HCT116 (cell line): ENCODE measurements at regions not wholly inside any gene's neighbourhood (a gene's known extent, or its start where the extent isn't known, plus 50 kb on each side); places are given as distances from the start of the nearest gene placed in this dataset.

Source experiments
- ATAC-seq: fragments of 200-7000 bp; cut with Tn5 transposase; 2 replicates; pipeline ENCODE4 v1.9.1; 2020; ENCODE audit warnings: mild to moderate bottlenecking, moderate library complexity
- BruUV-seq: library from RNA; stranded (reverse); fragments of 400-500 nt; replicated peaks from 2 replicates; lab custom pipeline; 2021; lab: Mats Ljungman, UMichigan
- CTCF ChIA-PET: fragments of 300-600 bp; sonication (Branson Sonifier 250); formaldehyde crosslinking; loops from one replicate; lab custom pipeline; 2021; ENCODE audit warnings: antibody characterized with exemption; lab: Charles Lee
- POLR2A ChIA-PET: fragments of 300-600, 350-600 bp; sonication (Branson Sonifier 250); formaldehyde crosslinking; loops from one replicate; lab custom pipeline; 2021; ENCODE audit warnings: antibody characterized with exemption; lab: Charles Lee
- RAD21 ChIA-PET, 2 experiments: fragments of 300-600 bp; sonication (Branson Sonifier 250); formaldehyde crosslinking; loops; one replicate each; lab custom pipeline; 2023; ENCODE audit warnings: low total read pairs in 2 of 2; ENCODE audit not compliant: uncharacterized antibody in 2 of 2, unreplicated experiment in 2 of 2, low non-redundant PET in 1 of 2; lab: Charles Lee
- DNase-seq: peaks from one replicate; pipeline ENCODE4 v3.0.0-alpha.2; 2010; ENCODE audit warnings: low read depth, low spot score
- H2AFZ ChIP-seq: fragments of 200-600 bp; shearing (Covaris generic), sonication (generic); 2 replicates; pipeline ENCODE4 v1.6.1; 2017; ENCODE audit warnings: low read depth, mixed run types, mixed read lengths, antibody characterized with exemption, low read length; ENCODE audit not compliant: poor library complexity, severe bottlenecking
- H3K27ac ChIP-seq: 2 replicates; pipeline ENCODE4 v1.5.1; 2012; ENCODE audit warnings: low read depth, low read length
- H3K27me3 ChIP-seq: fragments of 200-600 bp; sonication (generic); 2 replicates; pipeline ENCODE4 v1.6.1; 2016; ENCODE audit warnings: mixed run types, low read length, mixed read lengths; ENCODE audit not compliant: insufficient read depth
- H3K36me3 ChIP-seq, 2 experiments: fragments of 200-500 bp in 1 of 2; fragments of 200-600 bp in 1 of 2; sonication (Bioruptor generic) in 1 of 2; sonication (generic) in 1 of 2; 2 replicates each; pipeline versions ENCODE4 v1.5.1 to v1.6.1; 2014 to 2016; ENCODE audit warnings: low read length in 2 of 2, inconsistent platforms in 1 of 2, mixed read lengths in 1 of 2, mixed run types in 1 of 2; ENCODE audit not compliant: insufficient read depth in 2 of 2, control insufficient read depth in 1 of 2
- H3K4me1 ChIP-seq, 2 experiments: fragments of 200-600 bp in 1 of 2; sonication (generic) in 1 of 2; 2 replicates each; pipeline versions ENCODE4 v1.5.1 to v1.6.1; 2012 to 2017; ENCODE audit warnings: low read length in 2 of 2, inconsistent platforms in 1 of 2, mild to moderate bottlenecking in 1 of 2, mixed read lengths in 1 of 2, mixed run types in 1 of 2, moderate library complexity in 1 of 2; ENCODE audit not compliant: insufficient read depth in 2 of 2, control insufficient read depth in 1 of 2
- H3K4me2 ChIP-seq: fragments of 200-600 bp; sonication (generic); 2 replicates; pipeline ENCODE4 v1.6.1; 2017; ENCODE audit warnings: mixed run types, low read length, mixed read lengths
- H3K4me3 ChIP-seq, 2 experiments: fragments of 200-600 bp in 1 of 2; sonication (generic) in 1 of 2; replicated peaks in 1 of 2; 2 replicates each; pipeline ENCODE4 v1.5.1; 2011 to 2016; ENCODE audit warnings: low read length in 2 of 2, control low read depth in 1 of 2, low read depth in 1 of 2, mild to moderate bottlenecking in 1 of 2, mixed read lengths in 1 of 2, mixed run types in 1 of 2
- H3K79me2 ChIP-seq: fragments of 200-600 bp; sonication (generic); 2 replicates; pipeline ENCODE4 v1.6.1; 2017; ENCODE audit warnings: mild to moderate bottlenecking, mixed run types, low read length, moderate library complexity, mixed read lengths; ENCODE audit not compliant: insufficient read depth
- H3K9ac ChIP-seq: fragments of 200-600 bp; sonication (generic); 2 replicates; pipeline ENCODE4 v1.6.1; 2016; ENCODE audit warnings: low read length, mixed read lengths
- H3K9me2 ChIP-seq: fragments of 200-600 bp; sonication (generic), shearing (Covaris generic); 2 replicates; pipeline ENCODE4 v1.6.1; 2017; ENCODE audit warnings: mixed run types, mild to moderate bottlenecking, moderate library complexity; ENCODE audit not compliant: insufficient read depth
- H3K9me3 ChIP-seq, 2 experiments: fragments of 200-500 bp in 1 of 2; fragments of 200-600 bp in 1 of 2; sonication (Bioruptor generic) in 1 of 2; sonication (generic) in 1 of 2; 2 replicates each; pipeline ENCODE4 v1.6.1; 2014 to 2017; ENCODE audit warnings: low read length in 2 of 2, mixed read lengths in 2 of 2, inconsistent platforms in 1 of 2, low read depth in 1 of 2, mild to moderate bottlenecking in 1 of 2, mixed run types in 1 of 2, moderate library complexity in 1 of 2; ENCODE audit not compliant: control insufficient read depth in 1 of 2, insufficient read depth in 1 of 2
- H4K20me1 ChIP-seq: fragments of 200-600 bp; sonication (generic), shearing (Covaris generic); 2 replicates; pipeline ENCODE4 v1.6.1; 2017; ENCODE audit warnings: mixed run types, mild to moderate bottlenecking, moderate library complexity; ENCODE audit not compliant: insufficient read depth
- CBX3 ChIP-seq: IDR thresholded peaks from 2 replicates; pipeline ENCODE4 v1.6.1; 2012; ENCODE audit warnings: low read depth
- EGR1 ChIP-seq: IDR thresholded peaks from 2 replicates; pipeline ENCODE4 v1.6.1; 2012; ENCODE audit warnings: low read depth
- EZH2 ChIP-seq: fragments of 200-600 bp; sonication (generic); IDR thresholded peaks from 2 replicates; pipeline ENCODE4 v1.6.1; 2017; ENCODE audit warnings: antibody characterized with exemption, mixed run types
- EZH2phosphoT487 ChIP-seq: fragments of 200-600 bp; IDR thresholded peaks from 2 replicates; pipeline ENCODE4 v1.6.1; 2018; ENCODE audit warnings: antibody characterized with exemption, borderline replicate concordance
- JUND ChIP-seq: IDR thresholded peaks from 2 replicates; pipeline ENCODE4 v1.6.1; 2012
- POLR2A ChIP-seq: IDR thresholded peaks from 2 replicates; pipeline ENCODE4 v1.7.0; 2011; ENCODE audit warnings: borderline replicate concordance; ENCODE audit not compliant: insufficient read depth, insufficient read length; ENCODE audit errors: extremely low read depth
- POLR2AphosphoS5 ChIP-seq: IDR thresholded peaks from 2 replicates; pipeline ENCODE4 v1.6.1; 2011; ENCODE audit warnings: mild to moderate bottlenecking, low read depth, low read length, moderate library complexity
- SP1 ChIP-seq: IDR thresholded peaks from 2 replicates; pipeline ENCODE4 v1.6.1; 2012; ENCODE audit warnings: low read depth
- TCF7L2 ChIP-seq: IDR thresholded peaks from 2 replicates; pipeline ENCODE4 v1.7.0; 2011; ENCODE audit warnings: borderline replicate concordance, inconsistent platforms; ENCODE audit not compliant: insufficient read depth, insufficient read length; ENCODE audit errors: extremely low read depth
- YY1 ChIP-seq: IDR thresholded peaks from 2 replicates; pipeline ENCODE4 v1.6.1; 2011; ENCODE audit warnings: low read length, low read depth, moderate library complexity, mild to moderate bottlenecking; ENCODE audit not compliant: insufficient replicate concordance; ENCODE audit errors: extremely low read depth
- ZFX ChIP-seq: fragments of 450-650 bp; IDR thresholded peaks from 2 replicates; pipeline ENCODE4 v1.6.1; 2017
- ZNF274 ChIP-seq: fragments of 200-500 bp; sonication (Bioruptor generic); IDR thresholded peaks from 2 replicates; pipeline ENCODE4 v1.6.1; 2014; ENCODE audit warnings: mild to moderate bottlenecking, low read depth, low read length, inconsistent platforms
- intact Hi-C: fragments of 100-400 bp; cut with micrococcal nuclease; formaldehyde crosslinking; loops from 2 replicates; pipeline ENCODE4 v1.10.0; 2022
- TF ChIP-seq, protein P1 (sequence below): IDR thresholded peaks from 2 replicates; pipeline ENCODE4 v1.6.1; 2012
- TF ChIP-seq, protein P2 (sequence below): IDR thresholded peaks from 2 replicates; pipeline ENCODE4 v1.6.1; 2011; ENCODE audit warnings: mild to moderate bottlenecking, low read length, moderate library complexity; ENCODE audit not compliant: insufficient replicate concordance; ENCODE audit errors: extremely low read depth
- TF ChIP-seq, protein P3 (sequence below), 3 experiments: fragments of 200-600 bp in 1 of 3; sonication (generic) in 1 of 3; IDR thresholded peaks in 2 of 3; conservative IDR thresholded peaks in 1 of 3; 2 replicates each; pipeline ENCODE4 v1.5.1; 2012 to 2017; ENCODE audit warnings: low read depth in 2 of 3, low read length in 2 of 3, antibody characterized with exemption in 1 of 3, borderline replicate concordance in 1 of 3, control low read depth in 1 of 3, mild to moderate bottlenecking in 1 of 3, mixed read lengths in 1 of 3, mixed run types in 1 of 3, moderate library complexity in 1 of 3; ENCODE audit not compliant: insufficient read depth in 1 of 3
- TF ChIP-seq, protein P4 (sequence below): IDR thresholded peaks from 2 replicates; pipeline ENCODE4 v1.6.1; 2012

DNA sequence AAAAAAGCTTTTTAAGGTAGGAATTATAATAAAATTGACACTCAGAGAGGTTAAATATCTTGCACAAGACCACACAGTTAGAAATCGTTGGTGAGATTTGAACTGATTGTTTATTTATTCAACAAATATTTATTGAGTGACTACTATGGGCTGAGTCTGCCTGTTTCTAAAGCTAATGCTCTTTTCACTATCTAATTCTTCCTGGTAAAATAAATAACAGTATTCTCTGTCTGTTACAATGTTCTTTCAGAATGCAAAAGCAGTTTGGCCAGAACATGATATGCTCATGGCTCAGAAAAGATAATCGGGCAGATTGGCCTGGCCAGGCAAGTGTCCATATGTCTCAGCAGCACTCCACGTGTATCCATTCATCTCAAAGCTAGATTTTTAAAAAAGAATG is 82.0 kb downstream of the BTG1 start (continued):
- TF ChIP-seq, protein P1, sequence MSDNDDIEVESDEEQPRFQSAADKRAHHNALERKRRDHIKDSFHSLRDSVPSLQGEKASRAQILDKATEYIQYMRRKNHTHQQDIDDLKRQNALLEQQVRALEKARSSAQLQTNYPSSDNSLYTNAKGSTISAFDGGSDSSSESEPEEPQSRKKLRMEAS: no peak
- TF ChIP-seq ZNF274 (no peak), EZH2 (no peak), ZFX (no peak)
- TF ChIP-seq, protein P2, sequence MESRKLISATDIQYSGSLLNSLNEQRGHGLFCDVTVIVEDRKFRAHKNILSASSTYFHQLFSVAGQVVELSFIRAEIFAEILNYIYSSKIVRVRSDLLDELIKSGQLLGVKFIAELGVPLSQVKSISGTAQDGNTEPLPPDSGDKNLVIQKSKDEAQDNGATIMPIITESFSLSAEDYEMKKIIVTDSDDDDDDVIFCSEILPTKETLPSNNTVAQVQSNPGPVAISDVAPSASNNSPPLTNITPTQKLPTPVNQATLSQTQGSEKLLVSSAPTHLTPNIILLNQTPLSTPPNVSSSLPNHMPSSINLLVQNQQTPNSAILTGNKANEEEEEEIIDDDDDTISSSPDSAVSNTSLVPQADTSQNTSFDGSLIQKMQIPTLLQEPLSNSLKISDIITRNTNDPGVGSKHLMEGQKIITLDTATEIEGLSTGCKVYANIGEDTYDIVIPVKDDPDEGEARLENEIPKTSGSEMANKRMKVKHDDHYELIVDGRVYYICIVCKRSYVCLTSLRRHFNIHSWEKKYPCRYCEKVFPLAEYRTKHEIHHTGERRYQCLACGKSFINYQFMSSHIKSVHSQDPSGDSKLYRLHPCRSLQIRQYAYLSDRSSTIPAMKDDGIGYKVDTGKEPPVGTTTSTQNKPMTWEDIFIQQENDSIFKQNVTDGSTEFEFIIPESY: no peak

DNA sequence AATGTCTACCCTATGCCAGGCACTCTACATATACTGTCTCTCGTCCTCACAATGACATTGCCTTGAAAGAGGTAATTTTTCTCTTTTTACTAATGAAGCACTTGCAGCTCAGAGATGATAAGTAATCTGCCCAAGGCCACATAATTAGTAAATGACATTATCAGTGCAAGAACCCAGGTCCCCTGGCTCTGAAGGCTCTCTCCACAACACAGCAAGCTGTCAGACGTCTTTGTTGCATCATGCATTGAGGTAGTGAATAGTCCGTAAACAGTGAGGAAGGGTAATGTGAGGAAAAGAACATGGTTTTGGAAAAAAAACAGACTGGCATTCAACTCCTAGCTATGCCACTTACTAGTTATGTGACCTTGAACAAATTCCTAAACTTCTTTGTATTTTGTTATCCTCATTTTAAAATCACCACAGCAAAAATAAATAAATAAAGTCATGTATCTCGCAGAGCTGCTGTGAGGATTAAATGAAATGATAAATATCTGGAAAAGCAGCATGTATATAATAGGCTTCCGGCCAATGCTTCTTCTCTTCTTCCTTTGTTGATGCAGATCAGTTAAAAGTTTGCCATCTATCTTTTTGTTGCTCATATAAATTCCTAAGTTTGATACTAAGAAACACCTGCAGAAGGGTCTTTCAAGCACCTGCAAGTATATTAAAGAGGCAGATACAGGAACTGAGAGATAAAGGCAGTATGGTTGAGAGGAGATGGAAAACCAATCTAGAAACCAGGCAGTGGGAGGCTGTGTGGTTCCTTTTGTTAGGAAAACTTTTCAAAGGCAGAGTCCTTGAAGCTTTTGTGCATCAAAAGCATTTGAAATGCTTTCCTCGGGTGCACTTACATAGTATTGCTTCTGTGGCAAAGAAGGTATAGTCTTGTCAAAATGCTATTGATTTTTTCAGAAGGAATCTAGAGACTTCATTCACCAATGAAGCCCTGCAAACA is 82.8 kb downstream of the BTG1 start:
- ChIA-PET CTCF (no interaction called here), RAD21 (no interaction called here), POLR2A (no interaction called here)
- no peak for DNase-seq
- Histone ChIP-seq H3K4me3 (no peak overlapping the region), H3K36me3 (no peaks in the 10 kb centered on the region), H3K79me2 (no peaks in the 10 kb centered on the region), H2AFZ (no peak overlapping the region), H3K9ac (no peak overlapping the region), H3K4me2 (no peak overlapping the region), H3K27ac (no peak overlapping the region), H4K20me1 (no peaks in the 10 kb centered on the region), H3K9me2 (no peaks in the 10 kb centered on the region), H3K4me1 (0 out of 4 replicates have a peak, but pooled peaks cover 0 to 4% of the 10 kb centered on the region in 2 experiments), H3K27me3 (no peaks in the 10 kb centered on the region), H3K9me3 (no peaks in the 10 kb centered on the region)
- no TSS peak for BruUV-seq
- intact Hi-C loops: no loop called here
- ATAC-seq: no peak
- TF ChIP-seq TCF7L2 (no peak), EGR1 (no peak), CBX3 (no peak), EZH2phosphoT487 (no peak), JUND (no peak), ZNF274 (no peak), SP1 (no peak), POLR2AphosphoS5 (no peak), YY1 (no peak), POLR2A (no peak)
- TF ChIP-seq, protein P1: no peak
- TF ChIP-seq, protein P3, sequence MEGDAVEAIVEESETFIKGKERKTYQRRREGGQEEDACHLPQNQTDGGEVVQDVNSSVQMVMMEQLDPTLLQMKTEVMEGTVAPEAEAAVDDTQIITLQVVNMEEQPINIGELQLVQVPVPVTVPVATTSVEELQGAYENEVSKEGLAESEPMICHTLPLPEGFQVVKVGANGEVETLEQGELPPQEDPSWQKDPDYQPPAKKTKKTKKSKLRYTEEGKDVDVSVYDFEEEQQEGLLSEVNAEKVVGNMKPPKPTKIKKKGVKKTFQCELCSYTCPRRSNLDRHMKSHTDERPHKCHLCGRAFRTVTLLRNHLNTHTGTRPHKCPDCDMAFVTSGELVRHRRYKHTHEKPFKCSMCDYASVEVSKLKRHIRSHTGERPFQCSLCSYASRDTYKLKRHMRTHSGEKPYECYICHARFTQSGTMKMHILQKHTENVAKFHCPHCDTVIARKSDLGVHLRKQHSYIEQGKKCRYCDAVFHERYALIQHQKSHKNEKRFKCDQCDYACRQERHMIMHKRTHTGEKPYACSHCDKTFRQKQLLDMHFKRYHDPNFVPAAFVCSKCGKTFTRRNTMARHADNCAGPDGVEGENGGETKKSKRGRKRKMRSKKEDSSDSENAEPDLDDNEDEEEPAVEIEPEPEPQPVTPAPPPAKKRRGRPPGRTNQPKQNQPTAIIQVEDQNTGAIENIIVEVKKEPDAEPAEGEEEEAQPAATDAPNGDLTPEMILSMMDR (IDR thresholded peaks at IDR 0.05 in 2 of 3, conservative IDR thresholded peaks at IDR 0.05 in 1 of 3; ENCODE audit: borderline replicate concordance in 1 of 3, insufficient read depth in 1 of 3, low read depth in 2 of 3, low read length in 2 of 3): no peak
- TF ChIP-seq, protein P4, sequence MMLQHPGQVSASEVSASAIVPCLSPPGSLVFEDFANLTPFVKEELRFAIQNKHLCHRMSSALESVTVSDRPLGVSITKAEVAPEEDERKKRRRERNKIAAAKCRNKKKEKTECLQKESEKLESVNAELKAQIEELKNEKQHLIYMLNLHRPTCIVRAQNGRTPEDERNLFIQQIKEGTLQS: no peak
- TF ChIP-seq, protein P2: no peak
